ENCODE measurements at regions not wholly inside any gene's neighbourhood (a gene's known extent, or its start where the extent isn't known, plus 50 kb on each side); places are given as distances from the start of the nearest gene placed in this dataset.

GRCh38 chr12:127431177-127431576 is 835.8 kb upstream of the TMEM132C start:
- Histone ChIP-seq H2AFZ (ENCODE audit: low read length) (no peak overlapping the region), H3K14ac (ENCODE audit: insufficient read length) (no peak overlapping the region), H4K20me1 (replicated peaks in 1 of 2; ENCODE audit: control insufficient read depth in 1 of 2, insufficient read depth in 2 of 2, low read length in 2 of 2) (no peaks in the 10 kb centered on the region), H3K9me3 (ENCODE audit: insufficient read depth in 2 of 2, low read depth in 1 of 2, low read length in 1 of 2) (no peaks in the 10 kb centered on the region), H4K8ac (ENCODE audit: extremely low read depth, insufficient read depth, low read length) (no peak overlapping the region), H3K4me2 (ENCODE audit: insufficient read depth in 1 of 2, low read depth in 2 of 2, low read length in 2 of 2) (no peak overlapping the region), H3K79me2 (ENCODE audit: control insufficient read depth in 1 of 2, insufficient read depth in 2 of 2, low read length in 2 of 2) (no peaks in the 10 kb centered on the region), H4K91ac (replicated peaks; ENCODE audit: insufficient read length, low read length) (no peak overlapping the region), H2BK20ac (ENCODE audit: low read length) (no peak overlapping the region), H3K18ac (ENCODE audit: extremely low read depth, low read length) (no peak overlapping the region), H2BK5ac (ENCODE audit: low read depth, low read length) (no peak overlapping the region), H2AK5ac (ENCODE audit: low read depth, low read length) (no peak overlapping the region), H4K5ac (ENCODE audit: insufficient read length, low read depth, low read length) (no peak overlapping the region), H3K9ac (replicated peaks in 1 of 4; ENCODE audit: extremely low read depth in 1 of 4, low read depth in 3 of 4, low read length in 3 of 4) (peak overlapping the region in 1 of 4 experiments; percentile 4; a peak in 1 of 7 replicates), H3K27me3 (replicated peaks in 1 of 4; ENCODE audit: control insufficient read depth in 3 of 4, extremely low read depth in 1 of 4, insufficient read depth in 3 of 4, low read length in 3 of 4) (no peaks in the 10 kb centered on the region), H3K23me2 (ENCODE audit: low read depth, low read length) (no peaks in the 10 kb centered on the region), H3K27ac (ENCODE audit: low read depth, low read length) (no peak overlapping the region), H2BK15ac (ENCODE audit: low read length) (no peak overlapping the region; the same call in 1 of the 2 replicates), H3K4ac (replicated peaks; ENCODE audit: insufficient read length, low read depth, low read length) (no peak overlapping the region), H3K56ac (replicated peaks; ENCODE audit: insufficient read length, low read depth, low read length) (no peak overlapping the region), H3K79me1 (ENCODE audit: low read depth, low read length) (no peaks in the 10 kb centered on the region), H3K36me3 (ENCODE audit: control insufficient read depth in 2 of 4, insufficient read depth in 4 of 4, low read length in 3 of 4) (no peaks in the 10 kb centered on the region), H3K4me3 (ENCODE audit: extremely low read depth in 1 of 4, insufficient read depth in 2 of 4, low read depth in 3 of 4, low read length in 4 of 4) (no peak overlapping the region), H3K23ac (ENCODE audit: insufficient read length) (no peak overlapping the region), H3K4me1 (replicated peaks in 1 of 4; ENCODE audit: control insufficient read depth in 3 of 4, insufficient read depth in 4 of 4, low read length in 3 of 4) (no peaks in the 10 kb centered on the region; a peak in 1 of 7 replicates), H2BK12ac (ENCODE audit: low read depth, low read length) (no peak overlapping the region), H2BK120ac (replicated peaks; ENCODE audit: low read depth, low read length) (no peak overlapping the region)
- DNase-seq (ENCODE audit: low read depth in 1 of 2, low spot score in 2 of 2) (no peak), FAIRE-seq (no peak)
- ChIA-PET CTCF (ENCODE audit: partially characterized antibody) (interaction anchor here (1.1 to 1.5 kb wide), 3 partner anchors 20 to 260 kb away, joined by 3 to 4 read pairs (median 4); no protein-coding TSS in a partner anchor), POLR2A (ENCODE audit: partially characterized antibody) (no interaction called here)
- whole genome bisulfite sequencing, 2 experiments (ENCODE audit: extremely low coverage in 1 of 2, insufficient coverage in 1 of 2, insufficient read length in 1 of 2, insufficient replicate concordance in 2 of 2, low coverage in 1 of 2, low lambda C conversion rate in 2 of 2, missing lambda C conversion rate in 1 of 2): 95% methylated on average over 6 of the region's 6 CpGs; no CpG with 5 or more reads in 1 of the 2 experiments
- TF ChIP-seq CBX8 (IDR thresholded peaks at IDR 0.05; ENCODE audit: borderline replicate concordance, low read depth, low read length) (no peak), KDM4A (IDR thresholded peaks at IDR 0.05; ENCODE audit: low read depth, low read length, severe bottlenecking) (no peak), KDM5A (IDR thresholded peaks at IDR 0.05; ENCODE audit: low read length) (no peak), RAD21 (IDR thresholded peaks at IDR 0.05 in 1 of 2, conservative IDR thresholded peaks at IDR 0.05 in 1 of 2; ENCODE audit: low read depth in 2 of 2, low read length in 2 of 2) (no peak), BACH1 (IDR thresholded peaks at IDR 0.05; ENCODE audit: low read length) (no peak), SUZ12 (IDR thresholded peaks at IDR 0.05; ENCODE audit: low read length) (no peak), RFX5 (IDR thresholded peaks at IDR 0.05; ENCODE audit: borderline replicate concordance, low read depth, low read length) (no peak), NRF1 (IDR thresholded peaks at IDR 0.05; ENCODE audit: low read depth, low read length) (no peak), JUND (IDR thresholded peaks at IDR 0.05; ENCODE audit: low read length) (no peak), EGR1 (IDR thresholded peaks at IDR 0.05; ENCODE audit: borderline replicate concordance, low read depth, low read length) (no peak), ASH2L (IDR thresholded peaks at IDR 0.05; ENCODE audit: low read length) (no peak), EZH2 (IDR thresholded peaks at IDR 0.05; ENCODE audit: low read depth, low read length, severe bottlenecking) (no peak), POLR2AphosphoS5 (IDR thresholded peaks at IDR 0.05; ENCODE audit: low read depth, low read length) (no peak), GABPA (IDR thresholded peaks at IDR 0.05; ENCODE audit: borderline replicate concordance, insufficient read depth, low read length) (no peak), TEAD4 (IDR thresholded peaks at IDR 0.05; ENCODE audit: low read depth, low read length) (no peak)
